ENCODE measurements at regions not wholly inside any gene's neighbourhood (a gene's known extent, or its start where the extent isn't known, plus 50 kb on each side); places are given as distances from the start of the nearest gene placed in this dataset.
A peak's percentile ranks its signal among the peaks of the same experiment; 100 is the strongest.

GRCh38 chr11:112453601-112454577 is 193.2 kb upstream of the PLET1 start:
- TF ChIP-seq CTCF (IDR thresholded peaks at IDR 0.05) (peak in 4 of 5 experiments; percentile 21 to 35 (median 35)), POLR2A (IDR thresholded peaks at IDR 0.05) (no peak), EP300 (IDR thresholded peaks at IDR 0.05; ENCODE audit: low read depth) (no peak), POLR2AphosphoS5 (IDR thresholded peaks at IDR 0.05) (no peak)

Measured in transverse colon (tissue), 4 donors.